ENCODE measurements at regions not wholly inside any gene's neighbourhood (a gene's known extent, or its start where the extent isn't known, plus 50 kb on each side); places are given as distances from the start of the nearest gene placed in this dataset.
"Not testable (repeated sequence)": the region's sequence is repeated elsewhere in the genome, so short reads cannot be mapped to it uniquely, and the experiment has no call there.

GRCh38 chr3:104935613-104936012 lies 431.1 kb upstream of the ALCAM start:
- no peak for DNase-seq (ENCODE audit: low spot score)
- H3K27ac ChIP-seq = no peak overlapping the region
- POLR2A ChIA-PET (ENCODE audit: low non-redundant PET) = no interaction called here
- no peak for TF ChIP-seq CTCF (conservative IDR thresholded peaks at IDR 0.05; ENCODE audit: low read depth)
- CTCF ChIA-PET = interaction anchor here (0.7 kb wide), 1 partner anchor 38 kb away, joined by 3 read pairs; no protein-coding TSS in a partner anchor

- H3K27ac ChIP-seq = no peak overlapping the region
- DNase-seq (ENCODE audit: low spot score) = no peak
- ChIA-PET POLR2A (ENCODE audit: low non-redundant PET) (no interaction called here), CTCF (no interaction called here)
- TF ChIP-seq CTCF (conservative IDR thresholded peaks at IDR 0.05; ENCODE audit: low read depth) = no peak
These were observed 427.5 kb upstream of the ALCAM start for GRCh38 chr3:104939196-104939595.

GRCh38 chr3:104941785-104942184 lies 424.9 kb upstream of the ALCAM start:
- CTCF ChIA-PET = no interaction called here
- DNase-seq (ENCODE audit: low spot score) = no peak
- no peak overlapping the region for H3K27ac ChIP-seq
- no peak for TF ChIP-seq CTCF (conservative IDR thresholded peaks at IDR 0.05; ENCODE audit: low read depth)
- POLR2A ChIA-PET (ENCODE audit: low non-redundant PET) = no interaction called here

- CTCF ChIA-PET = no interaction called here
- H3K27ac ChIP-seq = no peak overlapping the region
- POLR2A ChIA-PET (ENCODE audit: low non-redundant PET) = no interaction called here
- DNase-seq (ENCODE audit: low spot score) = peak; percentile 1
- no peak for TF ChIP-seq CTCF (conservative IDR thresholded peaks at IDR 0.05; ENCODE audit: low read depth)
These were observed 422.7 kb upstream of the ALCAM start for GRCh38 chr3:104943974-104944373.

- DNase-seq (ENCODE audit: low spot score) = no peak
- no peak overlapping the region for H3K27ac ChIP-seq
- CTCF ChIA-PET = no interaction called here
- TF ChIP-seq CTCF (conservative IDR thresholded peaks at IDR 0.05; ENCODE audit: low read depth) = no peak
- POLR2A ChIA-PET (ENCODE audit: low non-redundant PET) = no interaction called here
These were observed 418.8 kb upstream of the ALCAM start for GRCh38 chr3:104947943-104948342.

GRCh38 chr3:104949810-104950209 lies 416.9 kb upstream of the ALCAM start:
- H3K27ac ChIP-seq; DNase-seq (ENCODE audit: low spot score); CTCF ChIA-PET; POLR2A ChIA-PET (ENCODE audit: low non-redundant PET): not testable (repeated sequence)

- TF ChIP-seq CTCF (conservative IDR thresholded peaks at IDR 0.05; ENCODE audit: low read depth) = no peak
- ChIA-PET CTCF (no interaction called here), POLR2A (ENCODE audit: low non-redundant PET) (no interaction called here)
- no peak for DNase-seq (ENCODE audit: low spot score)
- no peak overlapping the region for H3K27ac ChIP-seq
These were observed 415.3 kb upstream of the ALCAM start for GRCh38 chr3:104951426-104951825.
